Caco-2 (cell line): ENCODE measurements at regions not wholly inside any gene's neighbourhood (a gene's known extent, or its start where the extent isn't known, plus 50 kb on each side); places are given as distances from the start of the nearest gene placed in this dataset.

ENCODE experiments used
- BruUV-seq: library from RNA; stranded (reverse); fragments of 400-500 nt; replicated peaks from 2 replicates; lab custom pipeline; 2021; lab: Mats Ljungman, UMichigan
- CTCF ChIA-PET: fragments of 300-600 bp; sonication (Branson Sonifier 250); formaldehyde crosslinking; loops from one replicate; lab custom pipeline; 2022; ENCODE audit warnings: antibody characterized with exemption; lab: Charles Lee
- POLR2A ChIA-PET: fragments of 300-600 bp; sonication (Branson Sonifier 250); formaldehyde crosslinking; loops from one replicate; lab custom pipeline; 2022; ENCODE audit warnings: antibody characterized with exemption; lab: Charles Lee
- DNase-seq, 2 experiments: peaks; one replicate each; pipeline versions ENCODE4 v3.0.0 to v3.0.0-alpha.2; 2020 to 2022
- H3K27me3 ChIP-seq: replicated peaks from 2 replicates; pipeline ENCODE4 v1.6.0; 2011; ENCODE audit warnings: low read length; ENCODE audit not compliant: control insufficient read depth, insufficient read depth
- H3K36me3 ChIP-seq: 2 replicates; pipeline ENCODE4 v1.5.1; 2011; ENCODE audit warnings: low read length; ENCODE audit not compliant: control insufficient read depth, insufficient read depth
- H3K4me1 ChIP-seq: fragments of 250-450 bp; sonication (Bioruptor Pico); 2 replicates; pipeline ENCODE4 v1.5.1; 2020; ENCODE audit warnings: mild to moderate bottlenecking
- H3K4me3 ChIP-seq: 2 replicates; pipeline ENCODE4 v1.5.1; 2011; ENCODE audit warnings: low read depth, mild to moderate bottlenecking, control low read depth, low read length
- H3K9me3 ChIP-seq: fragments of 250-450 bp; sonication (Bioruptor Pico); 2 replicates; pipeline ENCODE4 v1.5.1; 2020; ENCODE audit warnings: mild to moderate bottlenecking, moderate library complexity
- H3K27ac Mint-ChIP-seq: one replicate; pipeline ENCODE4 v1.8.0; 2022; ENCODE audit warnings: mixed read lengths; ENCODE audit not compliant: unreplicated experiment
- H3K27me3 Mint-ChIP-seq: one replicate; pipeline ENCODE4 v1.8.0; 2022; ENCODE audit warnings: mixed read lengths; ENCODE audit not compliant: insufficient read depth, unreplicated experiment
- H3K36me3 Mint-ChIP-seq: one replicate; pipeline ENCODE4 v1.8.0; 2022; ENCODE audit warnings: mild to moderate bottlenecking, mixed read lengths; ENCODE audit not compliant: insufficient read depth, unreplicated experiment
- H3K4me1 Mint-ChIP-seq: one replicate; pipeline ENCODE4 v1.8.0; 2022; ENCODE audit warnings: low read depth, mixed read lengths; ENCODE audit not compliant: unreplicated experiment
- H3K4me3 Mint-ChIP-seq: one replicate; pipeline ENCODE4 v1.8.0; 2022; ENCODE audit warnings: mild to moderate bottlenecking, moderate library complexity, mixed read lengths; ENCODE audit not compliant: unreplicated experiment
- H3K9me3 Mint-ChIP-seq: one replicate; pipeline ENCODE4 v1.8.0; 2022; ENCODE audit warnings: mixed read lengths; ENCODE audit not compliant: unreplicated experiment
- intact Hi-C: fragments of 100-400 bp; cut with micrococcal nuclease; formaldehyde crosslinking; loops from one replicate; pipeline ENCODE4 v1.10.0; 2022; ENCODE audit not compliant: unreplicated experiment
- TF ChIP-seq, protein P1 (sequence below), 2 experiments: fragments of 200-600 bp in 1 of 2; IDR thresholded peaks; 1 replicate in 1 of 2; 2 replicates in 1 of 2; pipeline versions ENCODE4 v1.5.1 to v1.8.0; 2011 to 2022; ENCODE audit warnings: antibody characterized with exemption in 1 of 2, control low read depth in 1 of 2, inconsistent platforms in 1 of 2, low read depth in 1 of 2, low read length in 1 of 2, mild to moderate bottlenecking in 1 of 2, moderate library complexity in 1 of 2; ENCODE audit not compliant: insufficient read depth in 1 of 2, severe bottlenecking in 1 of 2, unreplicated experiment in 1 of 2

DNA sequence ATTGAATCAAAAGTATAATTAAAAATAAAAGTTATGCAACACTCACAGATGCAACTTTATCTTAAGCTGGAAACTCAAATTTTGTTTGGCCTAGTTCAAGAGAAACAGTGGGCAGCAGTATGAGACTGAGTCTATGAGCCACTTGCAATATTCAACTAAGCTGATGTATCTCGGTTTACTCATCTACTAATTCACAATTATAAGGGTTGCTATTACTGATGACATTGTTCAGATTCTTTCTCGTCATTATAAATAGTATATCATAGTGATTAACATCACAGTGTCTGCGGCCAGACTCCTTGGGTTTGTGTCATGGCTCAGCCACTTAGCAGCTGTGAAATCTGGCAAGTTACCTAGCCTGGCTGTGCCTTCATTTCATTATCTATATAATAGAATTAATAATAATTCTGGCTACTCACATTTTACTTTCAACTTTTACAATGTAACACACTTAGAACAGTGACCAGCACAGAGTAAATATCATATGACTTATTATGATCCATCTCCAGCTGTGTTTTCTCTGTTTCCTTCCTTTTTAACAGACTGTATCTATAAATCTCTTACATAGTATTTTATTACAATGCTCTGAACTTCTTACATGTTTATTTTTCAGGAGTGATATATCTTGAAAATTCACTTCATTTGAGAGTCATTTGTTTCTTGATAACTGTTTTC lies 194.3 kb upstream of the RGS18 start:
- Mint-ChIP-seq H3K4me1 (no peaks in the 10 kb centered on the region), H3K27ac (no peak overlapping the region), H3K4me3 (no peak overlapping the region), H3K36me3 (no peaks in the 10 kb centered on the region), H3K9me3 (no peaks in the 10 kb centered on the region), H3K27me3 (no peaks in the 10 kb centered on the region)
- TF ChIP-seq, protein P1, sequence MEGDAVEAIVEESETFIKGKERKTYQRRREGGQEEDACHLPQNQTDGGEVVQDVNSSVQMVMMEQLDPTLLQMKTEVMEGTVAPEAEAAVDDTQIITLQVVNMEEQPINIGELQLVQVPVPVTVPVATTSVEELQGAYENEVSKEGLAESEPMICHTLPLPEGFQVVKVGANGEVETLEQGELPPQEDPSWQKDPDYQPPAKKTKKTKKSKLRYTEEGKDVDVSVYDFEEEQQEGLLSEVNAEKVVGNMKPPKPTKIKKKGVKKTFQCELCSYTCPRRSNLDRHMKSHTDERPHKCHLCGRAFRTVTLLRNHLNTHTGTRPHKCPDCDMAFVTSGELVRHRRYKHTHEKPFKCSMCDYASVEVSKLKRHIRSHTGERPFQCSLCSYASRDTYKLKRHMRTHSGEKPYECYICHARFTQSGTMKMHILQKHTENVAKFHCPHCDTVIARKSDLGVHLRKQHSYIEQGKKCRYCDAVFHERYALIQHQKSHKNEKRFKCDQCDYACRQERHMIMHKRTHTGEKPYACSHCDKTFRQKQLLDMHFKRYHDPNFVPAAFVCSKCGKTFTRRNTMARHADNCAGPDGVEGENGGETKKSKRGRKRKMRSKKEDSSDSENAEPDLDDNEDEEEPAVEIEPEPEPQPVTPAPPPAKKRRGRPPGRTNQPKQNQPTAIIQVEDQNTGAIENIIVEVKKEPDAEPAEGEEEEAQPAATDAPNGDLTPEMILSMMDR (IDR thresholded peaks at IDR 0.05; ENCODE audit: insufficient read depth in 1 of 2, low read depth in 1 of 2, low read length in 1 of 2, severe bottlenecking in 1 of 2, unreplicated experiment in 1 of 2): no peak
- intact Hi-C loops: no loop called here
- Histone ChIP-seq H3K4me1 (no peaks in the 10 kb centered on the region), H3K27me3 (no peaks in the 10 kb centered on the region), H3K9me3 (no peaks in the 10 kb centered on the region), H3K36me3 (no peaks in the 10 kb centered on the region), H3K4me3 (no peak overlapping the region)
- no TSS peak for BruUV-seq
- CTCF ChIA-PET: no interaction called here
- POLR2A ChIA-PET: no interaction called here
- no peak for DNase-seq

- Histone ChIP-seq H3K4me1 (no peaks in the 10 kb centered on the region), H3K9me3 (no peaks in the 10 kb centered on the region), H3K36me3 (no peaks in the 10 kb centered on the region), H3K27me3 (no peaks in the 10 kb centered on the region), H3K4me3 (no peak overlapping the region)
- Mint-ChIP-seq H3K36me3 (no peaks in the 10 kb centered on the region), H3K27ac (no peak overlapping the region), H3K4me1 (no peaks in the 10 kb centered on the region), H3K27me3 (no peaks in the 10 kb centered on the region), H3K9me3 (no peaks in the 10 kb centered on the region), H3K4me3 (no peak overlapping the region)
- no TSS peak for BruUV-seq
- no peak for DNase-seq
- intact Hi-C loops: no loop called here
- TF ChIP-seq, protein P1 (IDR thresholded peaks at IDR 0.05; ENCODE audit: insufficient read depth in 1 of 2, low read depth in 1 of 2, low read length in 1 of 2, severe bottlenecking in 1 of 2, unreplicated experiment in 1 of 2): no peak
- POLR2A ChIA-PET: no interaction called here
- CTCF ChIA-PET: no interaction called here
These were observed 189.0 kb upstream of the RGS18 start for GRCh38 chr1:191969290-191969689.

- CTCF ChIA-PET: no interaction called here
- intact Hi-C loops: no loop called here
- TF ChIP-seq, protein P1 (IDR thresholded peaks at IDR 0.05; ENCODE audit: insufficient read depth in 1 of 2, low read depth in 1 of 2, low read length in 1 of 2, severe bottlenecking in 1 of 2, unreplicated experiment in 1 of 2): no peak
- no peaks in the 10 kb centered on the region for H3K9me3 Mint-ChIP-seq
- Histone ChIP-seq H3K36me3 (no peaks in the 10 kb centered on the region), H3K9me3 (no peaks in the 10 kb centered on the region), H3K4me3 (no peak overlapping the region), H3K27me3 (no peaks in the 10 kb centered on the region), H3K4me1 (no peaks in the 10 kb centered on the region)
- BruUV-seq: no TSS peak
- H3K4me1 Mint-ChIP-seq: no peaks in the 10 kb centered on the region
- no peak for DNase-seq
- no peaks in the 10 kb centered on the region for H3K27me3 Mint-ChIP-seq
- H3K36me3 Mint-ChIP-seq: no peaks in the 10 kb centered on the region
- no peak overlapping the region for H3K27ac Mint-ChIP-seq
- POLR2A ChIA-PET: no interaction called here
- no peak overlapping the region for H3K4me3 Mint-ChIP-seq
These were observed 188.1 kb upstream of the RGS18 start for GRCh38 chr1:191970116-191970515.
